ENCODE measurements at regions not wholly inside any gene's neighbourhood (a gene's known extent, or its start where the extent isn't known, plus 50 kb on each side); places are given as distances from the start of the nearest gene placed in this dataset.

DNA sequence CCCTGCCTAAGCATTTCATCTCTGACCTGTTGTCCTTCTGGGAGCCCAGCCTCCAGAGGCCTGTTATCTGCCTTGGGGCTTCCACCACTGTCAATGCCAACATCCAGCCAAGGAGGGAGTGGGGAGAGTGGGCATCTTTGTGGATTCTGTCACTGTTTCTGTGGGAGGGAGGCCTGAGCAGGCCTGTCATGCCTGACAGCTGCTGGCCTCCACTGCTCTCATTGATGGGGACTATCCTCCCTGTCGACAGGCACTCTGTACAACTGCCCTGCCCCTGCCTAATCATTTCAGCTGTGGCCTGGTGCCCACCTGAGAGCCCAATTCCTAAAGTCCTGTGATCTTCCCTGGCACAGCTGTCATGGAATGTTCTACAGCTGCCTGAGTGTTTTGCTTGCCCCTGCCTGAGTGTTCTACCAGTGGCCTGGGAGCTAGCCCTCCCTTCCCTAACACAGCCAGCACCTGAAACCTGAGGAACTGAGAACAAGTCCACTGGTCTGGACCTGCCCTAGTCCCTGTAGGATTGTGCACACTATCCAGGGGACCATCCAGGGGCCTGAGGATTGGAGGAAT, 145.3 kb downstream of the FAM83B start:
- no peaks in the 10 kb centered on the region for H3K4me1 ChIP-seq (ENCODE audit: control insufficient read depth in 4 of 4, insufficient read depth in 4 of 4, low read length in 3 of 4)
- peaks cover 0 to 3% (median 0%) of the 10 kb centered on the region in 4 donors for H3K27me3 ChIP-seq (ENCODE audit: control insufficient read depth in 4 of 4, insufficient read depth in 4 of 4, low read length in 3 of 4)
- WGBS = 77% methylated on average over 1 of the region's 1 CpG
- H3K9me3 ChIP-seq (ENCODE audit: control insufficient read depth in 4 of 4, low read length in 3 of 4) = no peaks in the 10 kb centered on the region
- no peak overlapping the region for H3K4me3 ChIP-seq (ENCODE audit: low read depth in 1 of 3, low read length in 3 of 3)
- DNase-seq (ENCODE audit: low spot score) = no peak
- H3K9ac ChIP-seq (ENCODE audit: low read depth in 1 of 2, low read length in 2 of 2) = no peak overlapping the region
- TF ChIP-seq GABPA (IDR thresholded peaks at IDR 0.05 in 1 of 2, conservative IDR thresholded peaks at IDR 0.05 in 1 of 2) (no peak), NR2F2 (IDR thresholded peaks at IDR 0.05) (no peak), RAD21 (IDR thresholded peaks at IDR 0.05) (no peak), TAF1 (conservative IDR thresholded peaks at IDR 0.05) (no peak), EGR1 (IDR thresholded peaks at IDR 0.05; ENCODE audit: low read depth in 2 of 2) (no peak), HNF4A (conservative IDR thresholded peaks at IDR 0.05) (no peak), JUND (IDR thresholded peaks at IDR 0.05) (no peak), YY1 (IDR thresholded peaks at IDR 0.05) (no peak), FOXA2 (IDR thresholded peaks at IDR 0.05) (no peak)
- TF ChIP-seq, protein P1, sequence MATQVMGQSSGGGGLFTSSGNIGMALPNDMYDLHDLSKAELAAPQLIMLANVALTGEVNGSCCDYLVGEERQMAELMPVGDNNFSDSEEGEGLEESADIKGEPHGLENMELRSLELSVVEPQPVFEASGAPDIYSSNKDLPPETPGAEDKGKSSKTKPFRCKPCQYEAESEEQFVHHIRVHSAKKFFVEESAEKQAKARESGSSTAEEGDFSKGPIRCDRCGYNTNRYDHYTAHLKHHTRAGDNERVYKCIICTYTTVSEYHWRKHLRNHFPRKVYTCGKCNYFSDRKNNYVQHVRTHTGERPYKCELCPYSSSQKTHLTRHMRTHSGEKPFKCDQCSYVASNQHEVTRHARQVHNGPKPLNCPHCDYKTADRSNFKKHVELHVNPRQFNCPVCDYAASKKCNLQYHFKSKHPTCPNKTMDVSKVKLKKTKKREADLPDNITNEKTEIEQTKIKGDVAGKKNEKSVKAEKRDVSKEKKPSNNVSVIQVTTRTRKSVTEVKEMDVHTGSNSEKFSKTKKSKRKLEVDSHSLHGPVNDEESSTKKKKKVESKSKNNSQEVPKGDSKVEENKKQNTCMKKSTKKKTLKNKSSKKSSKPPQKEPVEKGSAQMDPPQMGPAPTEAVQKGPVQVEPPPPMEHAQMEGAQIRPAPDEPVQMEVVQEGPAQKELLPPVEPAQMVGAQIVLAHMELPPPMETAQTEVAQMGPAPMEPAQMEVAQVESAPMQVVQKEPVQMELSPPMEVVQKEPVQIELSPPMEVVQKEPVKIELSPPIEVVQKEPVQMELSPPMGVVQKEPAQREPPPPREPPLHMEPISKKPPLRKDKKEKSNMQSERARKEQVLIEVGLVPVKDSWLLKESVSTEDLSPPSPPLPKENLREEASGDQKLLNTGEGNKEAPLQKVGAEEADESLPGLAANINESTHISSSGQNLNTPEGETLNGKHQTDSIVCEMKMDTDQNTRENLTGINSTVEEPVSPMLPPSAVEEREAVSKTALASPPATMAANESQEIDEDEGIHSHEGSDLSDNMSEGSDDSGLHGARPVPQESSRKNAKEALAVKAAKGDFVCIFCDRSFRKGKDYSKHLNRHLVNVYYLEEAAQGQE (IDR thresholded peaks at IDR 0.05) = no peak
- TF ChIP-seq, protein P2, sequence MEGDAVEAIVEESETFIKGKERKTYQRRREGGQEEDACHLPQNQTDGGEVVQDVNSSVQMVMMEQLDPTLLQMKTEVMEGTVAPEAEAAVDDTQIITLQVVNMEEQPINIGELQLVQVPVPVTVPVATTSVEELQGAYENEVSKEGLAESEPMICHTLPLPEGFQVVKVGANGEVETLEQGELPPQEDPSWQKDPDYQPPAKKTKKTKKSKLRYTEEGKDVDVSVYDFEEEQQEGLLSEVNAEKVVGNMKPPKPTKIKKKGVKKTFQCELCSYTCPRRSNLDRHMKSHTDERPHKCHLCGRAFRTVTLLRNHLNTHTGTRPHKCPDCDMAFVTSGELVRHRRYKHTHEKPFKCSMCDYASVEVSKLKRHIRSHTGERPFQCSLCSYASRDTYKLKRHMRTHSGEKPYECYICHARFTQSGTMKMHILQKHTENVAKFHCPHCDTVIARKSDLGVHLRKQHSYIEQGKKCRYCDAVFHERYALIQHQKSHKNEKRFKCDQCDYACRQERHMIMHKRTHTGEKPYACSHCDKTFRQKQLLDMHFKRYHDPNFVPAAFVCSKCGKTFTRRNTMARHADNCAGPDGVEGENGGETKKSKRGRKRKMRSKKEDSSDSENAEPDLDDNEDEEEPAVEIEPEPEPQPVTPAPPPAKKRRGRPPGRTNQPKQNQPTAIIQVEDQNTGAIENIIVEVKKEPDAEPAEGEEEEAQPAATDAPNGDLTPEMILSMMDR (IDR thresholded peaks at IDR 0.05; ENCODE audit: low read depth, low read length, missing input control) = no peak
- H3K27ac ChIP-seq (ENCODE audit: low read depth in 1 of 2, low read length in 2 of 2) = no peak overlapping the region
- no peaks in the 10 kb centered on the region for H3K36me3 ChIP-seq (ENCODE audit: control insufficient read depth in 4 of 4, insufficient read depth in 3 of 4, low read depth in 1 of 4, low read length in 3 of 4)

DNA sequence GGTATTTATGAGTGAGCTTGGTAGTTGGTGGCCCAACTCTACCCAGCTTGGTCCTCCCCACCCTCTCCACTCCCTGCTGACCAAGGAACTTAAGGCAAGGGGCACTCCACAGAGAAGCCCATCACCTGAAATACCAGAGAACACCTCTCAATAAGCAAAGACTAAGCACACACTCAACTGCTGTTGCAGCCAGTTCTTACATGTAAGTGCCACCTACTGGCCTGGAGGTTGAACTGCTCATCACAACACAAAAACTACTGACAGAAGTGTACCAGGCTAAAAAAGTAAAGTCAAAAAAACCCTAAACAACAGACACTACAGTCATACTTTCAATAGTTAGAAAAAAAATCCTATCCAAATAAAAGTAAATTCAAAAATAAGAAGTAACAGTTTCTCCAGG, 146.2 kb downstream of the FAM83B start:
- no peak overlapping the region for H3K4me3 ChIP-seq (ENCODE audit: low read depth in 1 of 3, low read length in 3 of 3)
- H3K9me3 ChIP-seq (ENCODE audit: control insufficient read depth in 4 of 4, low read length in 3 of 4) = no peaks in the 10 kb centered on the region
- no peak for DNase-seq (ENCODE audit: low spot score)
- no peak overlapping the region for H3K27ac ChIP-seq (ENCODE audit: low read depth in 1 of 2, low read length in 2 of 2)
- TF ChIP-seq HNF4G (IDR thresholded peaks at IDR 0.05) (no peak), RAD21 (IDR thresholded peaks at IDR 0.05) (peak; percentile 51 to 53), EGR1 (IDR thresholded peaks at IDR 0.05; ENCODE audit: low read depth in 2 of 2) (no peak)
- TF ChIP-seq, protein P2 (IDR thresholded peaks at IDR 0.05; ENCODE audit: low read depth, low read length, missing input control) = peak; percentile 27
- no peak overlapping the region for H3K9ac ChIP-seq (ENCODE audit: low read depth in 1 of 2, low read length in 2 of 2)
- no peaks in the 10 kb centered on the region for H3K36me3 ChIP-seq (ENCODE audit: control insufficient read depth in 4 of 4, insufficient read depth in 3 of 4, low read depth in 1 of 4, low read length in 3 of 4)
- H3K4me1 ChIP-seq (ENCODE audit: control insufficient read depth in 4 of 4, insufficient read depth in 4 of 4, low read length in 3 of 4) = no peaks in the 10 kb centered on the region
- H3K27me3 ChIP-seq (ENCODE audit: control insufficient read depth in 4 of 4, insufficient read depth in 4 of 4, low read length in 3 of 4) = peaks cover 0 to 3% (median 0%) of the 10 kb centered on the region in 4 donors
